Neural progenitor cell (in vitro differentiated cells): ENCODE measurements at regions not wholly inside any gene's neighbourhood (a gene's known extent, or its start where the extent isn't known, plus 50 kb on each side); places are given as distances from the start of the nearest gene placed in this dataset.

ENCODE experiments used
- DNase-seq: peaks from one replicate; pipeline ENCODE4 v3.0.0-alpha.2; 2016; ENCODE audit warnings: low spot score
- H2AFZ ChIP-seq: fragments of 200-600 bp; sonication (generic); replicated peaks from 2 replicates; pipeline ENCODE4 v1.6.1; 2016; ENCODE audit warnings: antibody characterized with exemption
- H3F3A ChIP-seq: fragments of 200-600 bp; sonication (generic); 2 replicates; pipeline ENCODE4 v1.6.1; 2016; ENCODE audit warnings: antibody characterized with exemption, low read depth
- H3K27ac ChIP-seq: fragments of 200-600 bp; sonication (generic); 2 replicates; pipeline ENCODE4 v1.5.1; 2016; ENCODE audit warnings: mild to moderate bottlenecking
- H3K27me3 ChIP-seq: fragments of 200-600 bp; sonication (generic); 2 replicates; pipeline ENCODE4 v1.6.1; 2016; ENCODE audit warnings: mild to moderate bottlenecking, moderate library complexity
- H3K36me3 ChIP-seq: fragments of 200-600 bp; sonication (generic); 2 replicates; pipeline ENCODE4 v1.5.1; 2016
- H3K4me1 ChIP-seq: fragments of 200-600 bp; sonication (generic); 2 replicates; pipeline ENCODE4 v1.6.1; 2016; ENCODE audit warnings: mixed run types
- H3K4me2 ChIP-seq: fragments of 200-600 bp; sonication (generic); 2 replicates; pipeline ENCODE4 v1.6.1; 2016
- H3K4me3 ChIP-seq: fragments of 200-600 bp; sonication (generic); 2 replicates; pipeline ENCODE4 v1.5.1; 2016
- H3K79me2 ChIP-seq: fragments of 200-600 bp; sonication (generic); 2 replicates; pipeline ENCODE4 v1.6.1; 2016; ENCODE audit warnings: low read depth
- H3K9ac ChIP-seq: fragments of 200-600 bp; sonication (generic); 2 replicates; pipeline ENCODE4 v1.6.1; 2016
- H3K9me3 ChIP-seq: fragments of 200-600 bp; sonication (generic); 2 replicates; pipeline ENCODE4 v1.5.1; 2016; ENCODE audit warnings: low read depth
- H4K20me1 ChIP-seq: fragments of 200-600 bp; sonication (generic); 2 replicates; pipeline ENCODE4 v1.6.1; 2016; ENCODE audit warnings: low read depth
- H3K27ac Mint-ChIP-seq: 3 replicates; pipeline ENCODE4 v1.8.0; 2021; ENCODE audit warnings: mixed read lengths
- H3K27me3 Mint-ChIP-seq: 2 replicates; pipeline ENCODE4 v1.8.0; 2022; ENCODE audit warnings: low read depth, mild to moderate bottlenecking, inconsistent platforms, moderate library complexity, mixed read lengths; ENCODE audit not compliant: insufficient read depth
- H3K36me3 Mint-ChIP-seq: 3 replicates; pipeline ENCODE4 v1.8.0; 2021; ENCODE audit warnings: mixed read lengths
- H3K4me1 Mint-ChIP-seq: 3 replicates; pipeline ENCODE4 v1.8.0; 2021; ENCODE audit warnings: mixed read lengths
- H3K4me3 Mint-ChIP-seq: 3 replicates; pipeline ENCODE4 v1.8.0; 2021; ENCODE audit warnings: mild to moderate bottlenecking, moderate library complexity, mixed read lengths
- H3K9me3 Mint-ChIP-seq: 3 replicates; pipeline ENCODE4 v1.8.0; 2020; ENCODE audit warnings: mixed read lengths
- CTCF ChIP-seq: fragments of 200-600 bp; sonication (generic); IDR thresholded peaks from 2 replicates; pipeline ENCODE4 v1.5.1; 2017; ENCODE audit warnings: antibody characterized with exemption, mild to moderate bottlenecking
- EZH2 ChIP-seq: fragments of 200-600 bp; sonication (generic); IDR thresholded peaks from 2 replicates; pipeline ENCODE4 v1.6.1; 2017; ENCODE audit warnings: antibody characterized with exemption, mild to moderate bottlenecking, moderate library complexity
- EZH2phosphoT487 ChIP-seq: fragments of 200-600 bp; sonication (generic); IDR thresholded peaks from 2 replicates; pipeline ENCODE4 v1.6.1; 2017; ENCODE audit warnings: antibody characterized with exemption

GRCh38 chr13:22765547-22765946 lies 415.2 kb upstream of the SGCG start:
- H3K9ac ChIP-seq: no peak overlapping the region
- Mint-ChIP-seq H3K4me3 (no peak overlapping the region), H3K9me3 (no peaks in the 10 kb centered on the region), H3K27me3 (no peaks in the 10 kb centered on the region), H3K27ac (no peak overlapping the region), H3K36me3 (no peaks in the 10 kb centered on the region), H3K4me1 (no peaks in the 10 kb centered on the region)
- DNase-seq: no peak
- H3K4me2 ChIP-seq: no peak overlapping the region
- peak overlapping the region; percentile 14 for H2AFZ ChIP-seq
- H3K27me3 ChIP-seq: no peaks in the 10 kb centered on the region
- H3K36me3 ChIP-seq: no peaks in the 10 kb centered on the region
- no peaks in the 10 kb centered on the region for H3F3A ChIP-seq
- H3K27ac ChIP-seq: no peak overlapping the region
- no peaks in the 10 kb centered on the region for H3K9me3 ChIP-seq
- no peak overlapping the region for H3K4me3 ChIP-seq
- H3K4me1 ChIP-seq: no peaks in the 10 kb centered on the region
- no peak for TF ChIP-seq EZH2
- no peak for TF ChIP-seq CTCF
- no peak for TF ChIP-seq EZH2phosphoT487
- no peaks in the 10 kb centered on the region for H4K20me1 ChIP-seq
- no peaks in the 10 kb centered on the region for H3K79me2 ChIP-seq

- Mint-ChIP-seq H3K27ac (no peak overlapping the region), H3K9me3 (no peaks in the 10 kb centered on the region), H3K27me3 (no peaks in the 10 kb centered on the region), H3K4me1 (no peaks in the 10 kb centered on the region), H3K4me3 (no peak overlapping the region), H3K36me3 (no peaks in the 10 kb centered on the region)
- Histone ChIP-seq H3K36me3 (no peaks in the 10 kb centered on the region), H2AFZ (no peak overlapping the region), H3K4me2 (no peak overlapping the region), H4K20me1 (no peaks in the 10 kb centered on the region), H3K27me3 (no peaks in the 10 kb centered on the region), H3F3A (no peaks in the 10 kb centered on the region), H3K9ac (no peak overlapping the region), H3K9me3 (no peaks in the 10 kb centered on the region), H3K27ac (no peak overlapping the region), H3K4me1 (no peaks in the 10 kb centered on the region), H3K4me3 (no peak overlapping the region), H3K79me2 (no peaks in the 10 kb centered on the region)
- no peak for DNase-seq
- TF ChIP-seq EZH2 (no peak), CTCF (no peak), EZH2phosphoT487 (no peak)
Measured at GRCh38 chr13:22770891-22771290, 409.9 kb upstream of the SGCG start.

- Mint-ChIP-seq H3K36me3 (no peaks in the 10 kb centered on the region), H3K27me3 (no peaks in the 10 kb centered on the region), H3K4me3 (no peak overlapping the region), H3K9me3 (no peaks in the 10 kb centered on the region), H3K4me1 (peaks cover 6% of the 10 kb centered on the region), H3K27ac (no peak overlapping the region)
- Histone ChIP-seq H3K4me3 (no peak overlapping the region), H3K9me3 (no peaks in the 10 kb centered on the region), H3F3A (no peaks in the 10 kb centered on the region), H3K27me3 (no peaks in the 10 kb centered on the region), H3K27ac (no peak overlapping the region), H3K9ac (no peak overlapping the region), H2AFZ (no peak overlapping the region), H3K4me1 (no peaks in the 10 kb centered on the region), H3K36me3 (no peaks in the 10 kb centered on the region), H3K79me2 (no peaks in the 10 kb centered on the region), H3K4me2 (no peak overlapping the region), H4K20me1 (no peaks in the 10 kb centered on the region)
- no peak for TF ChIP-seq EZH2phosphoT487
- no peak for TF ChIP-seq CTCF
- TF ChIP-seq EZH2: no peak
- DNase-seq: no peak
Measured at GRCh38 chr13:22773465-22773864, 407.3 kb upstream of the SGCG start.
